ENCODE measurements at regions not wholly inside any gene's neighbourhood (a gene's known extent, or its start where the extent isn't known, plus 50 kb on each side); places are given as distances from the start of the nearest gene placed in this dataset.

GRCh38 chr20:40803381-40803780, 114.3 kb upstream of the MAFB start:
- H3K9me3 Mint-ChIP-seq = no peaks in the 10 kb centered on the region
- no peak overlapping the region for H3K27ac Mint-ChIP-seq
- DNase-seq = no peak
- no peaks in the 10 kb centered on the region for H3K4me1 Mint-ChIP-seq
- peaks cover 5 to 12% (median 6%) of the 10 kb centered on the region in 3 donors for H3K27me3 Mint-ChIP-seq (ENCODE audit: low read depth in 3 of 3)
- H3K36me3 Mint-ChIP-seq = no peaks in the 10 kb centered on the region
- H3K4me3 Mint-ChIP-seq = no peak overlapping the region

- Mint-ChIP-seq H3K27me3 (ENCODE audit: low read depth in 3 of 3) (peaks cover 4 to 12% (median 6%) of the 10 kb centered on the region in 3 donors), H3K27ac (no peak overlapping the region), H3K4me1 (no peaks in the 10 kb centered on the region), H3K36me3 (no peaks in the 10 kb centered on the region), H3K9me3 (no peaks in the 10 kb centered on the region), H3K4me3 (no peak overlapping the region)
- no peak for DNase-seq
These were observed 116.6 kb upstream of the MAFB start for GRCh38 chr20:40805592-40805991.

GRCh38 chr20:40806929-40807820, 118.1 kb upstream of the MAFB start:
- H3K4me3 Mint-ChIP-seq = no peak overlapping the region

GRCh38 chr20:40807821-40808170, 118.8 kb upstream of the MAFB start:
- no peak overlapping the region for H3K4me3 Mint-ChIP-seq
- no peaks in the 10 kb centered on the region for H3K9me3 Mint-ChIP-seq
- peaks cover 2 to 5% (median 4%) of the 10 kb centered on the region in 3 donors for H3K27me3 Mint-ChIP-seq (ENCODE audit: low read depth in 3 of 3)
- DNase-seq = no peak
- H3K36me3 Mint-ChIP-seq = no peaks in the 10 kb centered on the region
- H3K4me1 Mint-ChIP-seq = no peaks in the 10 kb centered on the region
- H3K27ac Mint-ChIP-seq = no peak overlapping the region

More at GRCh38 chr20:40806929-40807820, 118.1 kb upstream of the MAFB start:
- Mint-ChIP-seq H3K36me3 (no peaks in the 10 kb centered on the region), H3K27me3 (ENCODE audit: low read depth in 3 of 3) (peaks cover 2 to 5% (median 4%) of the 10 kb centered on the region in 3 donors), H3K27ac (no peak overlapping the region), H3K4me1 (no peaks in the 10 kb centered on the region), H3K9me3 (no peaks in the 10 kb centered on the region)
- DNase-seq = no peak

- Mint-ChIP-seq H3K27ac (no peak overlapping the region), H3K36me3 (no peaks in the 10 kb centered on the region), H3K27me3 (ENCODE audit: low read depth in 3 of 3) (peaks cover under 1 to 6% (median 4%) of the 10 kb centered on the region in 3 donors), H3K9me3 (no peaks in the 10 kb centered on the region), H3K4me3 (no peak overlapping the region), H3K4me1 (no peaks in the 10 kb centered on the region)
- DNase-seq = no peak
These were observed 119.9 kb upstream of the MAFB start for GRCh38 chr20:40808936-40809335.

GRCh38 chr20:40809361-40809760, 120.3 kb upstream of the MAFB start:
- no peak for DNase-seq
- Mint-ChIP-seq H3K4me3 (no peak overlapping the region), H3K4me1 (no peaks in the 10 kb centered on the region), H3K9me3 (no peaks in the 10 kb centered on the region), H3K36me3 (no peaks in the 10 kb centered on the region), H3K27ac (no peak overlapping the region), H3K27me3 (ENCODE audit: low read depth in 3 of 3) (peaks cover 0 to 6% (median 4%) of the 10 kb centered on the region in 3 donors)

- Mint-ChIP-seq H3K4me3 (no peak overlapping the region), H3K27me3 (ENCODE audit: low read depth in 3 of 3) (peaks cover 0 to 4% (median 3%) of the 10 kb centered on the region in 3 donors), H3K4me1 (no peaks in the 10 kb centered on the region), H3K27ac (no peak overlapping the region), H3K9me3 (no peaks in the 10 kb centered on the region), H3K36me3 (no peaks in the 10 kb centered on the region)
- DNase-seq = no peak
These were observed 121.4 kb upstream of the MAFB start for GRCh38 chr20:40810332-40811000.

- Mint-ChIP-seq H3K9me3 (no peaks in the 10 kb centered on the region), H3K27ac (no peak overlapping the region), H3K4me3 (no peak overlapping the region), H3K36me3 (no peaks in the 10 kb centered on the region), H3K27me3 (ENCODE audit: low read depth in 3 of 3) (peaks cover 0 to 4% (median 0%) of the 10 kb centered on the region in 3 donors), H3K4me1 (no peaks in the 10 kb centered on the region)
- no peak for DNase-seq
These were observed 122.0 kb upstream of the MAFB start for GRCh38 chr20:40811004-40811403.

- no peak overlapping the region for H3K27ac Mint-ChIP-seq
- no peaks in the 10 kb centered on the region for H3K4me1 Mint-ChIP-seq
- H3K36me3 Mint-ChIP-seq = no peaks in the 10 kb centered on the region
- no peak overlapping the region for H3K4me3 Mint-ChIP-seq
- peaks cover 0 to 4% (median 0%) of the 10 kb centered on the region in 3 donors for H3K27me3 Mint-ChIP-seq (ENCODE audit: low read depth in 3 of 3)
- no peaks in the 10 kb centered on the region for H3K9me3 Mint-ChIP-seq
- DNase-seq = no peak
These were observed 122.8 kb upstream of the MAFB start for GRCh38 chr20:40811660-40812414.

- DNase-seq = no peak
- no peaks in the 10 kb centered on the region for H3K4me1 Mint-ChIP-seq
- no peak overlapping the region for H3K4me3 Mint-ChIP-seq
- H3K27me3 Mint-ChIP-seq (ENCODE audit: low read depth in 3 of 3) = peaks cover 0 to 2% (median 0%) of the 10 kb centered on the region in 3 donors
- no peaks in the 10 kb centered on the region for H3K9me3 Mint-ChIP-seq
- H3K27ac Mint-ChIP-seq = no peak overlapping the region
- H3K36me3 Mint-ChIP-seq = no peaks in the 10 kb centered on the region
These were observed 123.4 kb upstream of the MAFB start for GRCh38 chr20:40812415-40812925.

GRCh38 chr20:40813029-40813431, 124.0 kb upstream of the MAFB start:
- no peaks in the 10 kb centered on the region for H3K4me1 Mint-ChIP-seq
- DNase-seq = no peak
- H3K27ac Mint-ChIP-seq = no peak overlapping the region
- H3K27me3 Mint-ChIP-seq (ENCODE audit: low read depth in 3 of 3) = peaks cover 0 to 4% (median 0%) of the 10 kb centered on the region in 3 donors
- no peaks in the 10 kb centered on the region for H3K9me3 Mint-ChIP-seq
- H3K36me3 Mint-ChIP-seq = no peaks in the 10 kb centered on the region
- H3K4me3 Mint-ChIP-seq = no peak overlapping the region

- H3K9me3 Mint-ChIP-seq = no peaks in the 10 kb centered on the region
- no peaks in the 10 kb centered on the region for H3K4me1 Mint-ChIP-seq
- H3K27me3 Mint-ChIP-seq (ENCODE audit: low read depth in 3 of 3) = peaks cover 0 to 10% (median 3%) of the 10 kb centered on the region in 3 donors
- peak overlapping the region in 1 of 6 donors; percentile 42 for H3K27ac Mint-ChIP-seq
- no peak for DNase-seq
- no peak overlapping the region for H3K4me3 Mint-ChIP-seq
- H3K36me3 Mint-ChIP-seq = no peaks in the 10 kb centered on the region
These were observed 124.9 kb upstream of the MAFB start for GRCh38 chr20:40813708-40814630.

- Mint-ChIP-seq H3K27ac (no peak overlapping the region), H3K4me1 (no peaks in the 10 kb centered on the region), H3K27me3 (ENCODE audit: low read depth in 3 of 3) (peaks cover 0 to 10% (median 3%) of the 10 kb centered on the region in 3 donors), H3K9me3 (no peaks in the 10 kb centered on the region), H3K4me3 (no peak overlapping the region), H3K36me3 (no peaks in the 10 kb centered on the region)
- no peak for DNase-seq
These were observed 125.6 kb upstream of the MAFB start for GRCh38 chr20:40814631-40814960.
